ENCODE measurements at regions not wholly inside any gene's neighbourhood (a gene's known extent, or its start where the extent isn't known, plus 50 kb on each side); places are given as distances from the start of the nearest gene placed in this dataset.

GRCh38 chr14:48382961-48383360 lies 707.6 kb upstream of the MDGA2 start:
- no peak for DNase-seq

GRCh38 chr14:48378541-48378940 lies 703.1 kb upstream of the MDGA2 start:
- intact Hi-C loops (cut with DNase I; ENCODE audit: low total_unique reads) = no loop called here
- Histone ChIP-seq H3K4me3 (no peak overlapping the region), H3K27ac (no peak overlapping the region), H3K27me3 (no peaks in the 10 kb centered on the region), H3K36me3 (no peaks in the 10 kb centered on the region), H3K4me1 (no peaks in the 10 kb centered on the region), H3K9me3 (no peaks in the 10 kb centered on the region)
- TF ChIP-seq CTCF (IDR thresholded peaks at IDR 0.05) = no peak
- no peak for TF ChIP-seq POLR2A (IDR thresholded peaks at IDR 0.05)
- DNase-seq = no peak

More at GRCh38 chr14:48382961-48383360, 707.6 kb upstream of the MDGA2 start:
- Histone ChIP-seq H3K27ac (no peak overlapping the region), H3K4me3 (no peak overlapping the region), H3K4me1 (no peaks in the 10 kb centered on the region), H3K36me3 (no peaks in the 10 kb centered on the region), H3K9me3 (no peaks in the 10 kb centered on the region), H3K27me3 (no peaks in the 10 kb centered on the region)
- intact Hi-C loops (cut with DNase I; ENCODE audit: low total_unique reads) = no loop called here
- no peak for TF ChIP-seq POLR2A (IDR thresholded peaks at IDR 0.05)
- no peak for TF ChIP-seq CTCF (IDR thresholded peaks at IDR 0.05)

- H3K9me3 ChIP-seq = no peaks in the 10 kb centered on the region
- no peak overlapping the region for H3K27ac ChIP-seq
- no peak for TF ChIP-seq CTCF (IDR thresholded peaks at IDR 0.05)
- no peak for TF ChIP-seq POLR2A (IDR thresholded peaks at IDR 0.05)
Measured at GRCh38 chr14:48373981-48374380, 698.6 kb upstream of the MDGA2 start.

GRCh38 chr14:48350971-48351370 lies 675.6 kb upstream of the MDGA2 start:
- Histone ChIP-seq H3K36me3 (no peaks in the 10 kb centered on the region), H3K27ac (no peak overlapping the region), H3K9me3 (no peaks in the 10 kb centered on the region), H3K4me3 (no peak overlapping the region), H3K27me3 (no peaks in the 10 kb centered on the region), H3K4me1 (no peaks in the 10 kb centered on the region)
- intact Hi-C loops (cut with DNase I; ENCODE audit: low total_unique reads) = no loop called here
- no peak for TF ChIP-seq POLR2A (IDR thresholded peaks at IDR 0.05)
- no peak for TF ChIP-seq CTCF (IDR thresholded peaks at IDR 0.05)
- DNase-seq = no peak

More at GRCh38 chr14:48373981-48374380, 698.6 kb upstream of the MDGA2 start:
- H3K4me3 ChIP-seq = no peak overlapping the region
- H3K27me3 ChIP-seq = no peaks in the 10 kb centered on the region
- intact Hi-C loops (cut with DNase I; ENCODE audit: low total_unique reads) = no loop called here
- H3K4me1 ChIP-seq = no peaks in the 10 kb centered on the region
- DNase-seq = no peak
- no peaks in the 10 kb centered on the region for H3K36me3 ChIP-seq

GRCh38 chr14:48349689-48350088 lies 674.3 kb upstream of the MDGA2 start:
- intact Hi-C loops (cut with DNase I; ENCODE audit: low total_unique reads) = no loop called here
- Histone ChIP-seq H3K27ac (no peak overlapping the region), H3K27me3 (no peaks in the 10 kb centered on the region), H3K36me3 (no peaks in the 10 kb centered on the region), H3K4me1 (no peaks in the 10 kb centered on the region), H3K9me3 (no peaks in the 10 kb centered on the region), H3K4me3 (no peak overlapping the region)
- no peak for DNase-seq
- TF ChIP-seq POLR2A (IDR thresholded peaks at IDR 0.05) (no peak), CTCF (IDR thresholded peaks at IDR 0.05) (no peak)

All from uterus (tissue), 3 donors.